RWPE2 (cell line): ENCODE measurements at regions not wholly inside any gene's neighbourhood (a gene's known extent, or its start where the extent isn't known, plus 50 kb on each side); places are given as distances from the start of the nearest gene placed in this dataset.

Experiments used
- ATAC-seq: fragments of 200-7000 bp; cut with Tn5 transposase; 3 replicates; pipeline ENCODE4 v1.9.1; 2021; ENCODE audit warnings: low read depth
- DNase-seq: peaks from one replicate; pipeline ENCODE4 v3.0.0-alpha.2; 2020; ENCODE audit warnings: low spot score
- H3K27ac ChIP-seq: fragments of 450-650 bp; 2 replicates; pipeline ENCODE4 v1.5.1; 2017; ENCODE audit warnings: mild to moderate bottlenecking; ENCODE audit not compliant: poor library complexity, severe bottlenecking
- H3K27me3 ChIP-seq: fragments of 250-450 bp; sonication (Bioruptor Pico); 2 replicates; pipeline ENCODE4 v1.5.1; 2021; ENCODE audit warnings: mild to moderate bottlenecking, moderate library complexity; ENCODE audit not compliant: insufficient read depth, poor library complexity, severe bottlenecking
- H3K36me3 ChIP-seq: fragments of 250-450 bp; sonication (Bioruptor Pico); 2 replicates; pipeline ENCODE4 v1.5.1; 2020; ENCODE audit warnings: low read depth, mild to moderate bottlenecking, moderate library complexity
- H3K4me1 ChIP-seq: fragments of 250-450 bp; sonication (Bioruptor Pico); 2 replicates; pipeline ENCODE4 v1.5.1; 2021; ENCODE audit warnings: mild to moderate bottlenecking, moderate library complexity; ENCODE audit not compliant: insufficient read depth, poor library complexity, severe bottlenecking
- H3K4me3 ChIP-seq: fragments of 250-450 bp; sonication (Bioruptor Pico); 2 replicates; pipeline ENCODE4 v1.5.1; 2021; ENCODE audit warnings: mild to moderate bottlenecking, moderate library complexity; ENCODE audit not compliant: severe bottlenecking
- H3K9me3 ChIP-seq: fragments of 250-450 bp; sonication (Bioruptor Pico); 2 replicates; pipeline ENCODE4 v1.5.1; 2021; ENCODE audit warnings: mild to moderate bottlenecking, moderate library complexity; ENCODE audit not compliant: severe bottlenecking
- CTCF ChIP-seq: fragments of 450-650 bp; IDR thresholded peaks from one replicate; pipeline ENCODE4 v1.5.1; 2017; ENCODE audit warnings: mild to moderate bottlenecking, moderate library complexity; ENCODE audit not compliant: poor library complexity, severe bottlenecking

GRCh38 chr6:158912655-158913054 lies 87.3 kb downstream of the RSPH3 start:
- DNase-seq (no peak), ATAC-seq (no peak)
- no peak for TF ChIP-seq CTCF
- Histone ChIP-seq H3K27me3 (no peaks in the 10 kb centered on the region), H3K4me1 (peaks cover 17% of the 10 kb centered on the region), H3K36me3 (no peaks in the 10 kb centered on the region), H3K4me3 (no peak overlapping the region), H3K9me3 (no peaks in the 10 kb centered on the region), H3K27ac (no peak overlapping the region)

- ATAC-seq (no peak), DNase-seq (no peak)
- H3K36me3 ChIP-seq, result no peaks in the 10 kb centered on the region
- H3K27me3 ChIP-seq, result no peaks in the 10 kb centered on the region
- no peak overlapping the region for H3K4me3 ChIP-seq
- H3K4me1 ChIP-seq, result peaks cover 14% of the 10 kb centered on the region
- no peaks in the 10 kb centered on the region for H3K9me3 ChIP-seq
- TF ChIP-seq CTCF, result no peak
- H3K27ac ChIP-seq, result no peak overlapping the region
Observed at GRCh38 chr6:158911746-158912480, 88.1 kb downstream of the RSPH3 start.

GRCh38 chr6:158910484-158911440 lies 89.2 kb downstream of the RSPH3 start:
- Histone ChIP-seq H3K9me3 (peaks cover 4% of the 10 kb centered on the region), H3K36me3 (no peaks in the 10 kb centered on the region), H3K4me1 (peaks cover 14% of the 10 kb centered on the region), H3K27me3 (no peaks in the 10 kb centered on the region), H3K27ac (peak overlapping the region; percentile 15), H3K4me3 (no peak overlapping the region)
- ATAC-seq (peak; percentile 73), DNase-seq (no peak)
- TF ChIP-seq CTCF, result no peak

- no peak overlapping the region for H3K4me3 ChIP-seq
- H3K36me3 ChIP-seq, result no peaks in the 10 kb centered on the region
- no peak for ATAC-seq
- H3K9me3 ChIP-seq, result peaks cover 8% of the 10 kb centered on the region
- no peaks in the 10 kb centered on the region for H3K27me3 ChIP-seq
- peaks cover 14% of the 10 kb centered on the region for H3K4me1 ChIP-seq
- H3K27ac ChIP-seq, result peak overlapping the region; percentile 15
- no peak for TF ChIP-seq CTCF
- no peak for DNase-seq
Observed at GRCh38 chr6:158909938-158910337, 90.1 kb downstream of the RSPH3 start.
